GM21576 (cell line): ENCODE measurements at regions not wholly inside any gene's neighbourhood (a gene's known extent, or its start where the extent isn't known, plus 50 kb on each side); places are given as distances from the start of the nearest gene placed in this dataset.
A peak's percentile ranks its signal among the peaks of the same experiment; 100 is the strongest.

Source experiments
- ATAC-seq: cut with Tn5 transposase; IDR thresholded peaks from one replicate; pipeline ENCODE4 v1.9.1; 2021; ENCODE audit warnings: mild to moderate bottlenecking, moderate library complexity; ENCODE audit not compliant: unreplicated experiment

DNA sequence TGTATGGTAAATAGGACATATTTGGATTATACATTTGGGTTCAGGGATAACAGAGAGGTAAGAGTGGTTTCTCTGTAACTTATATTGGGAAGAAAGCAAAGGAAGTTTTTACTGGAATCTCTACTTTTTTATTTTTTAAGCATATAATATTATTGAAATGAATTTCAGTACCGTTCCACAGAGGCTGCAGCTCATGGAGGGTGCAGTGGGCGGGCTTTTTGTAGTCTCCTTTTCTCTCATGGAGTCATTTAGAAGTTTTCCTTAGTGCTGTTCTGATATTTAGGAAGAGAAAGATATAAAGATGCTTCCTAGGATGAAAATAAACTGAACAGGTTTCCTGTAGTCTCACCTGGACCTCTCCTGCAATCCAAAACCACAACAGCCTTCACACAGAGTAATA is 1153.3 kb upstream of the TMEFF2 start:
- no peak for ATAC-seq

DNA sequence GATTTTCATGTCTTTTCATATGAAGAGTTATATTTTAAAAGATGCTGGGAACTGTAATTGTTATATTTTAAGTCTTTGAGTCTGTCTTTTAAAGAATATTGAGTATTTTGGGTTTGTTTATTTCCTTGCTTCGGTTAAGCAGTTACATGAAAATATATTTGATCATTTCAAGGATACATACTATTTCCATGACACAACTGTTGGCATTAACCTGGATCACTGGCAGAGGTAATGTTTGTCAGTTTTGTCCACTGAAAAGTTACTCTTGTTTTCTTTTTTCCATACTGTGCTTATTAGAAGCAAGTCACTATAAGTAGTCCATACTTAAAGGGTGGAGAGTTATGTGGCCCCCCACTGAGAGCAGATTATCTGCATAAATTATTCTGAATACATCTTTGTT is 1142.0 kb upstream of the TMEFF2 start:
- ATAC-seq = no peak

DNA sequence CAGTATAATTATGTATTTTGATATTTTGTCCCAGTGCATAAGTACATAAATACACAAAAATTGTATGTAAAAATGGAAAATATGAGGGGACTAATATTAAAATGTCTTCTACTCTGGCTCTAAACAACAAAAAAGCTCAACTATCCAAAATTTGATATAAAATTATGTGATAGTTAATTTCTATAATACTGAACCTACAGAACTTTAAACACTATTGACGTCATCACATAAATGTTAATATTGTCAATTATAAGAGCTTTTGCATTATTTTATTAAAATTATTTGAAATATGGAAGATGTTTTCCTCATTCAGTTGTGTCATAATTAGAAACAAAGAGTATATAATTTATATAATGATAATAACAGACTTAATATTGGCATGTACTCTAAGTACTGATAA is 1139.7 kb upstream of the TMEFF2 start:
- no peak for ATAC-seq

DNA sequence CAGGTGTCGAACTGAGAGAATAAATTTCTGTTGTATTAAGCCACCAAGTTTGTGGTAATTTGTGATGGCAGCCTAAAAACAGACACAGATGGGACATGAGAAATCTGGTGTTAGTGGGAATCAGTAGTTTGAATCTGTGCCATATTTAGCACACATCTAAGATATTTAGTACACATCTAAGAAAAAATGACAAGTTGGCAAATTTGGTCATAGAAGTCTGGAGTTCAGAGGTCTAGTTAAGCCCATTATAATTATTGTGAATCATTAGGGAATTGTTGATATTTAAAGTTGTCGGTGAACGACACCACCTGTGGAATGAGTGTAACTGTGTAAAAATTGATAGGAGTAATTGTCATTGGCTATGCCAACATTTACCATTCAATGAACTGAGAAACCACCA is 1138.8 kb upstream of the TMEFF2 start:
- ATAC-seq = no peak

DNA sequence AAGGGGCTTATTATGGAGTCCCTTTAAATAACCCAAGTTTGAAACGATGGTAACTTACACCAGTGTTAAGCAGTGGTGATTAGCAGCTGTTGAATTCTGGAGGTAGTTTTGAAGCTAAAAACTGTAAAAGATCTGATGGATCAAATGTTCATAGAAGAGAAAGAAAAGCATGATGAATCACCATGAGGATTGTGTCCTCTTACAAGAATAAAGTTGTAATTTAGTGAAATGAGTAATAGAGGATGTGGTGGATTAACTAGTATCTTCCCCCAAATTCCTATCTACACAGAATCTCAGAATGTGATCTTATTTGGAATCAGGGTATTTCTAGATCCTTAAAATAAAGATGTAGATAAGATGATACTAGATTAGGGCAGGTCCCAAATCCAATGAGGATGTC is 1138.2 kb upstream of the TMEFF2 start:
- ATAC-seq = no peak

DNA sequence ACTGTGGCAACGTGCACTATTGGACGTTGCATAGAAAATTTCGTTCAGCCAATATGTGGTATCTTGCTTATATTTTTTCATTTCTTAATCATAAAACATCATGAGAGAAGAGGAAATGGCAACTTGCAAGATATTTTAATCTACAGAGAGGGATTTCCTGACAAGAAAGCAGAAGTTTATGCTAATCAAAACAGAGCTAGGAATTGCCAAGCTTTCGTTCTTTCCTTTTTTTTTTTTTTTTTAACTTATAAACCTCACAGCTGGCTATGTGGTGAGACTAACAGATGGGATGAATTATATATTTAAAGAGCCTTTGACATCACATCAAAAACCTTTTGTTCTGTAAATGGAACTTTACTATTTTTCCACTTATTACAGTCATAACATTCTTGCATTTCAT is 1136.9 kb upstream of the TMEFF2 start:
- no peak for ATAC-seq

DNA sequence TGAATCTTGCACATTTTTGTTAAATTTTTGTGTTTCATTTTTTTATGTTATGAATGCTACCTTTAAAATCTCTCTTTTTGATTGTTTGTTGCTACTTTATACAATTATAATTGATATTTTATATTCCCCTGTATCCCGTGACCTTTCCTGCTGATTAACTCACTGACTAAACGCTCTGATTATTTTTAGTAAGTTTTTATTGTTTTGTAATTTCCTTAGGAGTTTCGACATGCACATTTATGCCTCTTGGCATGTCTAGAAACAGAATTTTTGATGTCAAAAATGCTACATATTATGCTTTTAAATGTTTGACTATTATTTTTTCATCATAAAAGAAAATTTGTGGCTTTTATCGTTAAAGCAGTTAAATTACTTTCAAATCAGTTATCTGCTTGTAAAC is 1131.6 kb upstream of the TMEFF2 start:
- no peak for ATAC-seq

DNA sequence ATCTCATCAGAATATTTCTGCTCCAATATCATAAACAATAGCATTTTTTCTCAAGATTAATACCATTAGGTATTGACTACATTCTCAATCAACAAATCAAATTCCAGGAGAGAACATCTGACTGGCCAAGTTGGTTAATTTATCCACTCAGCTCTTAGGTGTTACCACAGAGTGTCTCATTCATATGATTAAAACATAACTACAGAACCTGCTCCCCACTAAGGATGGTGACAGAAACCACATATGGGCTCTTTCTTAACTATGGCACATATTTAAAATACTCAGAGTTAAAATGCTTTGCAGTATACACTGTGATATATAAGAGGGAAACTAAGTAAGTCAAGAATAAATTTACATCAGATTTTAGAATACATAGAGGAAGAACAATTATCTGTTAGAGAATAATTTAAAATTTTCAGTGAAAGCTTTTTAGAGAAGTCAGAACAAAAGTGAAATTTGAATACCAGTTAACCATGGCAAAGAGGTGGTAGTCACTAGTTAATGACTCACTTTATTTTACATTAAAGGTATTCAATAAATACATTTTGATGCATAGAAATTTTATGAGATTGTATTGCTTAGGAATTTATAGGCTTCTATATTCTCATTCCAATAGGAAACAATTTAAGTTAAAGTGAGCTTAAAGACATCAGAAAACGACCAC is 1120.8 kb upstream of the TMEFF2 start:
- ATAC-seq = no peak

DNA sequence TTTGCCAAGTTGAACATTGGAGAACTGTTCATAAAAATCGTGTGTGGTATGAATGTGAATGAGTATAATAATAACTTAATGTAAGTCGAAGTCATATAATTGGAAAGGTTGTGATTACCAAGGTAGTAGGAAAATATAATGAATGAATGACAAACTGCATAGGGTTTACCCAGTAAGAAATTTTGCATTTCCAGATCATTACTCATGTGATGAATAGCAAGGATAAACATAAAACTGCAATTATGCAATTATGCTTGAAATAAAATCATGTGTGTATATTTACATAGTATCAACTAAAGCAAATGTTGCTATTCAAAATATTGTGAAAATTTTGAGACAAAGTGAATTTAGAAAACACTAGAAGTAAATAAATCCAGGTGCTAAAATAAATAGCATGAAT is 1108.7 kb upstream of the TMEFF2 start:
- no peak for ATAC-seq

DNA sequence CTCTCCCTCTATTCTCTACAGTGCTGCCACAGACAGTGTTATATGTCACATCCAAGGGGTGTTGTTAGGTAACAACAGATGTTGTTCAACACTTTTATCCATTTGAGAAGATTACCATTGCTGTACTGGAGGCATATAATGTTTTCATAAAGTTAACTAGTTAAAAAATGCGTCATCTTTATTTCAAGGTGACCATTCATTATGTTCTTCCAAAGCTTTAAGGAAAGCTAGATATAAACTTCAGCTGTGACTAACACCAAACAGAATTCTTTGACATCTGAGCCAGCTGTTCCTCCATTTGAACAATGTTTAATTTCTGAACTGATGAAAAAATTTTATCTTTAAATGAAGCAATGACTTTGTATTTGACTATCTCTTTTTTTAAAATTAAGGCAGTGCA is 1099.6 kb upstream of the TMEFF2 start:
- ATAC-seq = no peak

DNA sequence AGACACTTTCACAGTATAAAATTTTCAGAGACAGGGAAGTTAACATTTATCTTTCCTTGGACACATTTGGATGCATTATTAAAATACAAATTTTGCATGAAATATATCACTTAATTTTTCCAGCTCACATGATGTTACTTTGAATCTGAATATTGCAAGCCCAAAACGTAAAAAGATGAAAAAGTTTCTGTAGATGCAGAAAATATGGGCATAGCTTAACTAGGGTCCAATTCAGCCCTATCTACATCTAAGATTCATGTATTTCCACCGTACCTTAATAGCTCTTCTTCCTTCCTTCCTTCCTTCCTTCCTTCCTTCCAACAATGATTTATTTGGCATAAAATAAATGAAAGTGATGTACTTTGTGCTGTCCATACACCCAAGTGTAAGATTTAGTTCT is 1084.6 kb upstream of the TMEFF2 start:
- ATAC-seq = no peak

DNA sequence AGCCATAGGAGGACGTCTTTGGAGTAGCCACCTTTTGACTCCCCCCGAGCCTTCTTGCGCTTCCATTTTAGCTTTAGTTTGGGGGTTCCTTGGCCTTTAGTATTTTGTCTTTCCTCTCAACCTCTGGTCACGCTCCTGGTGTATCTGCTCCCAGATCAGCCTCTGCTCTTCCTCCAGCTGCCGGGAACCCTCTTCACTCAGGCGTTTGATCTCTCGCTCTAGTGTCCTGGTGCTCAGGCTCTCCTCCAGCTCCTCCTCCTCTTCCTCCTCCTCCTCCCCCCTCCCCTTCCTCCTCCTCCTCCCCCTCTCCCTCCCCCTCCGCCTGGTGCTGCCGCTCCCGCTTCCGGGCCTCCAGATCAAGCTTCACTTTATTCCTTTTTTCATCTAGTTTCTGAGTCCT is 1082.3 kb upstream of the TMEFF2 start:
- no peak for ATAC-seq

DNA sequence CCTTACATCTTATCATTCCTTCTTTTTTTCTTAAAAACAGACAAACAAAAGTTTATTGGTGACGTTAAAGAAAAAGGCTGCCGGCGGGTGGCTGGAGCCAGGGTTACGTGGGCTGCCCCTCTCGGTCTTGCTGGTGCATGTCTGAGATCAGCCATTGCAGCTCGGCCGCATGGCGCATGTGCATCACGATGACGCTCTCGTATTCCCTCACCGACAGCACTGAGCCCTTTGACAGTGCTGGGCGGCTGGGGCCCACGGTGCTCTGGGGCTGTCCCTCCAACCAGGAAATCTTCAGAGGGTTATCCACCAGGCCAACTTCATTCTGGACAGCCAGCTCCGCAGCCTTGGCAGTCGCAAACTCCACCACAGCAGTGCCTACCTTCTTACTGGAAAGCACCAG is 1081.8 kb upstream of the TMEFF2 start:
- ATAC-seq = no peak

DNA sequence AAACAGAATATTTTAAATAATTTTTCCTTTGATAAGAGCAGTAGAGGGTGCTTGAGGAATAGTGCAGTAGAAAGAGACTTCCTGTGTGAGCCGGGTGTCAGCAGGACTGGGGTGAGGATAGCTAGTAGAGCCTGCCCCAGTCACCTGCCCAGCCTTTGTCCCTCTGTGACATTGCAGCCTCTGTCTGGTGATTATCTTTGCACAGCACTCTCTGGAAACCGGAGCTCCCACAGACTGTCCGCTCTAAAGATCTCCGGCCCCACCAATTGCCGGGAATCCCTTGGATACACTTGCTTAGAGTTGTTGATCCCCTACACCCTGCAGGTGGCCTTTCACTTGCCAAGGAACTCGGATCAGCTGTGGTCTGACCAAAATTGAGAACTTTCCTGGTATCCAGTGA is 1081.3 kb upstream of the TMEFF2 start:
- ATAC-seq = no peak

DNA sequence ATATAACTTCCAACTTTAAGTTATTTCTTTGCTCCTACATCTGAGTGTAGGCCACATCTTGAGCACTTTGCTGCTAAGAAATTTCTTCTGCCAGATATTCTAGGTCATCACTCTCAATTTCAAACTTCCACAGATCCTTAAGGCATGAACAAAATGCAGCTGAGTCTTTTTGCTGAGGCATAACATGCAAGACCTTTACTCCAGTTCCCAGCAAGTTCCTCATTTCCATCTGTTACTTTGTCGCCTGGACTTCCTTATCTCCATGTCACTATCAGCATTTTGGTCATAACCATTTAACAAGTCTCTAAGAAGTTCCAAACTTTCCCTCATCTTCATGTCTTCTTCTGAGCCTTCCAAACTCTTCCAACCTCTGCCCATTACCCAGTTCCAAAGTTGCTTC is 1077.3 kb upstream of the TMEFF2 start:
- no peak for ATAC-seq

DNA sequence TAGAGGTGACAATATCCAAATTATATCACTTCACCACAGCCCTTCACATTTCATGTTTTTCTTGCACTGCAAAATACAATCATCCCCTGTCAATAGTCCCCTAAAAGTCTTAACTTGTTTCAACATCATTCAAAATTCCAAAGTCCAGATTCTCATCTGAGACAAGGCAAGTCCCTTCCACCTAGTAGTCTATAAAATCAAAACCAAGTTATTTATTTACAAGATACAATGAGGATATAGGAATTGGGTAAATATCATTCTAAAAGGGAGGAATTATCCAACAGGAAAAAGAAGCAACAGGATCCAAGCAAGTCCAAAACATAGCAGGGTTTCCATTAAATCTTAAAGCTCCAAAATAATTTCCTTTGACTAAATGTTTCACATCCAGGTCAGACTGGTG is 1076.1 kb upstream of the TMEFF2 start:
- ATAC-seq = no peak

DNA sequence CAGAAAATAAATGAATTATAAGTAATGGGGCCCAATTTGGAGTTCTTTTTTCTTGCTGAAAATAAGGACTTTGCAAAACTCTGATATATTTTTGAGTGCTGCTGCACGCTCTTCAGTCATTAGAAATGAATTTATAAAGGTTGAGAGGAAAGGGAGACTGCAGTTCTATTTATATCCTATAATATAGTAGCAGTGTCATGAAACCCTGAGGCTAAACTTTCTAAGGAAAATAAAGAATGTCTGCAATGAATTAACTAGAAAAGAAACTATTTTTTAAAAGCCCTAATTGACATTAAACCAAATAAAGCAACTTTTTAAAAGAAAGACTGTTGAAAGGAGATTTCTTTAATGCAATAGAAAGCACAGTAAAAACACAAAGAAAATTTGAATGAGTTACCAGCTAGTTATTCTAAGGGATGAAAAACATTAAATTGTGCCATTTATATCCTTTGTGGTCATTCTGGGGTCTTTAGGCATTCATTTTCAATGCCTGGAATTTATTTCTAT is 1072.8 kb upstream of the TMEFF2 start:
- ATAC-seq = no peak

DNA sequence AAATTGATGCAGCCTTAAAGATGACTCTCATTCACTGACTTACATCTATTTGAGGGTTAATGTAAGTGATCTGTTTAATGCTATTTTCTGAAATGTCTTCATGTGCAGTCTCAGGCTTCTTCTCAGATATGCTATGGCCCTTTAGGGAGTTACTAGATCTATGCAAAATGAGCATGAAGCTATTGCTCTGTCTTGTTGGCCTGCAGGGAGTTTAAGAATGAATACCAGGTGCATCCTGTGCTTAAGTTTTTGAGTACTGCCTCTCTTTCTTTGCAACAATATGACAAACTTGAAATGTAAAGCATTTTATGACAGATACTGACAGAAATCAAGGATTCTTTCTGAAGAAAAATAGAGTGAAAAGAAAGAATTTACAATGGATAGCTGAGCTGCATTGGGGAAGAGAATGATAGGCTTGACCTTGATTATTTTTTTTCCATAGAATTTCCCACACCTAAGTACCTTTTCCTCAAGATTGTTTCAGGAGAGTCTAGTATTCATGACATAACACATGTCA is 1058.3 kb upstream of the TMEFF2 start:
- no peak for ATAC-seq

DNA sequence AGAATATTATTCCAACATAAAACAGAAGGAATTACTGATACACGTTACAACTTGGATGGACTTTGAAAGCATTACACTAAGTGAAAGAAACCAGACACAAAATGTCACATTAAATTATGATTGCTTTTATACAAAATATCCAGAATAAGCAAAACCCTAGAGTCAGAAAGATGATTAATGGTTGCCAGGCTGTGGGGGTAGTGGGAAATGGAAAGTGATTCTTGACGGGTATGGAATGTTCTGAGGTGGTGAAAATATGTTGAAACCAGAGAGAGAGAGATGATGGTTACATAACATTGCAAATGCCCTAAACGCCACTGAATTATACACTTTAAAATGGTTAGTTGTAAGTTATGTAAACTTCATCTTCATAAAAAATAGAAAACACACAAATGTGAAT is 1057.2 kb upstream of the TMEFF2 start:
- no peak for ATAC-seq

DNA sequence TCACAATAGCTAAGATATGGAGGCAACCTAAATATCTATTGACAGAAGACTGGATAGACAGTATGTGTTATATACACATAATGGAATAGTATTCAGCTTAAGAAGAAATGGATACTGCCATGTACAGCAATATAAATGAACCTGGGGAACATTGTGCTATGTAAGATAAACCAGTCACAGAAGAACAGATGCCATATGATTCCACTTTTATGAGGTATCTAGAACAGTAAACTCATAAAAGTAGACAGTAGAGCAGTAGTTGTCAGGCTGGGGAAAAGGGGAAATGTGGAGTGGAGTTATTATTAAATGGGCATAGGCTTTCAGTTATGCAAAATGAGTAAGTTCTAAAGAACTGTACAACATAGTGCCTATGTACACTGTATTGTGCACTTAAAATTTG is 1055.7 kb upstream of the TMEFF2 start:
- no peak for ATAC-seq

DNA sequence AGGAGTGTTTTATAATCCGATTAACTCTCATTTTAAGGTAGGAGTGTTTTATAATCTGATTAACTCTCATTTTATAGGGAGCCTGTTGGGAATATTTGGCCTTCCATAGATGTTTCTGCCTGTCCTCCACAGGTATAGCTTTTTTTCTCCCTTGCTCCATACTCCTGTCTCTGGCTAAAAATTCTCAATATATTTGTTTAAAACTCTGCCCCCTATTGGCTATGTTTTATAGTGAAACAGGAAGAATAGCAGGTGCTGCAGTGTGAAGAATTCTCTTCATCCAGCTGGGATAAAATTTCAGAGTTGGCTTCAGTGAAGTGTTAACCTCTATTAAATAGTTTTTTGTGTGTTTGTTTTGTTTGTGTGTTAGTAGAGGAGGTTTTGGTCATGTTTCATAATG is 1046.0 kb upstream of the TMEFF2 start:
- ATAC-seq = peak; percentile 67

DNA sequence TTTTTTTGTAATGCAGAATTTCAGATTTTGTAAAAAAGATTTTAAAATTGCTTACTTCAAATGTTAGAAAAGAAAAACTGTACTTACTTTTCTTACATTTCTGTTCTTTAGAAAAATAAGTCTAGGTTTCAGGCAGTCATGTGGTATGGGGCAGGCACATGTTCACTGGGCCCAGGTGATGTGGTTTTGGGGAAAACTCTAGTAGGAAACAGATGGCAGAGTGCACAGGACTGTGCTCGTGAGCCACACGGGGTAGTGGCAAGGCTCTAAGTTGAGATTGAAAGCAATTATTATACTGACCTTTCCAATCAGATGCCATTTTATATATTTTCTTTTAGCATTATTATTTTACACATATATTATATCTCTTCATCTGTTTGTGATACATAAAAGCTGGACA is 1036.9 kb upstream of the TMEFF2 start:
- no peak for ATAC-seq

DNA sequence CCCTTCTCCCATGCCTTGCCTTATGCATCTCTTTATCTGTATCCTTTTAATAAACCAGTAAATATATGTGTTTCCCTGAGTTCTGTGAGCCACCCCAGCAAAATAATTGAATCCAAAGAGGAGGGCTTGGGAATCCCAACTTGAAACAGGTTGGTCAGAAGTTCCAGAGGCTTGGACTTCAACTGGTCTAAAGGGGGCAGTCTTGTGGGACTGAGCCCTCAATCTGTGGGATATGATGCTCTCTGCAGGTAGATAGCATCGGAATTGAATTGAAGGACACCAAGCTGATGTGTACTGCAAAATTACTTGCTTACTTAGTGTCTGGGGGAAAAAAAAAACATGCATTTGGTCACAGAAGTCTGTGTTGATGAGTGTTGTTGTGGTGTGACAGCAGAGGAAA is 1033.5 kb upstream of the TMEFF2 start:
- no peak for ATAC-seq
